Keratinocyte (primary cell): ENCODE measurements at regions not wholly inside any gene's neighbourhood (a gene's known extent, or its start where the extent isn't known, plus 50 kb on each side); places are given as distances from the start of the nearest gene placed in this dataset.

ENCODE experiments used
- CTCF ChIP-seq, 3 experiments: IDR thresholded peaks in 1 of 3; conservative IDR thresholded peaks in 1 of 3; optimal IDR thresholded peaks in 1 of 3; 2 replicates in 2 of 3; 3 replicates in 1 of 3; pipeline versions ENCODE3 to v1.5.1; 2011; ENCODE audit warnings: low read length in 3 of 3, mild to moderate bottlenecking in 3 of 3, moderate library complexity in 2 of 3, control low read depth in 1 of 3, inconsistent platforms in 1 of 3; ENCODE audit not compliant: insufficient read depth in 2 of 3; ENCODE audit errors: extremely low read depth in 1 of 3
- EZH2 ChIP-seq: IDR thresholded peaks from one replicate; pipeline ENCODE4 v1.6.1; 2012; ENCODE audit warnings: inconsistent platforms, mild to moderate bottlenecking, low read length, moderate library complexity

DNA sequence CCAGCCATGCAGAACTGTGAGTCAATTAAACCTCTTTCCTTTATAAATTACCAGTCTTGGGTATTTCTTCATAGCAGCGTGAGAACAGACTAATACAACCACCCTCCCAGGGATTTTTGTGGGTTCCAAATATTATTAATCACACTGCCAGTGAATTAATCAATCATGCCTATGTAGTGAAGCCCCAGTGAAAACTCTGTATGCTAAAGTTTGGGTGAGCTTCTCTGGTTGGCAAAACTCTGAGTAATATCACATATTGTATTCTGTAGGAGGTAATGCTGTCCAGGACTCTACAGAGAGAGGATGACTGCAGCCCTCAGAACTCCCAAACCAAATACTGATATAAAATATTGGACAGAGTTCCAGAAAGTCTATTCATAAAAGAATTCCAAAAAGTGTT is 216.9 kb downstream of the RPAP3 start:
- TF ChIP-seq CTCF (optimal IDR thresholded peaks at IDR 0.05 in 1 of 3, IDR thresholded peaks at IDR 0.05 in 1 of 3, conservative IDR thresholded peaks at IDR 0.05 in 1 of 3; ENCODE audit: extremely low read depth in 1 of 3, insufficient read depth in 2 of 3, low read length in 3 of 3) (no peak), EZH2 (no peak)
